Thyroid gland (tissue), 4 donors: ENCODE measurements at regions not wholly inside any gene's neighbourhood (a gene's known extent, or its start where the extent isn't known, plus 50 kb on each side); places are given as distances from the start of the nearest gene placed in this dataset.
"Not testable (repeated sequence)": the region's sequence is repeated elsewhere in the genome, so short reads cannot be mapped to it uniquely, and the experiment has no call there.

ENCODE experiments used
- DNase-seq, 2 donors: peaks; one replicate each; pipeline ENCODE4 v3.0.0-alpha.2; 2019
- H3K27ac ChIP-seq, 3 donors: fragments of 200-600 bp; sonication (generic); 1 replicate in 2 of 3; 2 replicates in 1 of 3; pipeline ENCODE4 v1.5.1; 2016 to 2019; ENCODE audit warnings: mild to moderate bottlenecking in 1 of 3, moderate library complexity in 1 of 3
- H3K27me3 ChIP-seq: fragments of 200-600 bp; sonication (generic); one replicate; pipeline ENCODE4 v1.5.1; 2019
- H3K36me3 ChIP-seq, 2 donors: fragments of 200-600 bp; sonication (generic); one replicate each; pipeline ENCODE4 v1.5.1; 2016 to 2019
- H3K4me1 ChIP-seq, 2 donors: fragments of 200-600 bp; sonication (generic); one replicate each; pipeline ENCODE4 v1.5.1; 2017 to 2019
- H3K4me3 ChIP-seq, 3 donors: fragments of 200-600 bp; sonication (generic); replicated peaks in 1 of 3; 1 replicate in 2 of 3; 2 replicates in 1 of 3; pipeline ENCODE4 v1.5.1; 2016; ENCODE audit warnings: mild to moderate bottlenecking in 1 of 3
- H3K9me3 ChIP-seq: fragments of 200-600 bp; sonication (generic); one replicate; pipeline ENCODE4 v1.5.1; 2017
- POLR2A ChIP-seq, 2 donors: fragments of 450-650 bp; IDR thresholded peaks; one replicate each; pipeline ENCODE4 v1.6.1; 2017; ENCODE audit warnings: antibody characterized with exemption in 2 of 2, mild to moderate bottlenecking in 2 of 2, moderate library complexity in 1 of 2
- WGBS, 2 donors: methylation state at CpG; one replicate each; pipeline ENCODE4 v1.1.5; 2017; 5-methylcytosine and 5-hydroxymethylcytosine counted together
- intact Hi-C: fragments of 100-400 bp; cut with DNase I; formaldehyde crosslinking; loops from one replicate; pipeline ENCODE4 v1.15.1; 2023
- TF ChIP-seq, protein P1 (sequence below), 6 experiments: fragments of 200-600 bp in 3 of 6; fragments of 450-650 bp in 3 of 6; sonication (generic) in 3 of 6; IDR thresholded peaks; one replicate each; pipeline ENCODE4 v1.5.1; 2016 to 2019; ENCODE audit warnings: antibody characterized with exemption in 6 of 6, mild to moderate bottlenecking in 2 of 6, inconsistent platforms in 1 of 6, moderate library complexity in 1 of 6

DNA sequence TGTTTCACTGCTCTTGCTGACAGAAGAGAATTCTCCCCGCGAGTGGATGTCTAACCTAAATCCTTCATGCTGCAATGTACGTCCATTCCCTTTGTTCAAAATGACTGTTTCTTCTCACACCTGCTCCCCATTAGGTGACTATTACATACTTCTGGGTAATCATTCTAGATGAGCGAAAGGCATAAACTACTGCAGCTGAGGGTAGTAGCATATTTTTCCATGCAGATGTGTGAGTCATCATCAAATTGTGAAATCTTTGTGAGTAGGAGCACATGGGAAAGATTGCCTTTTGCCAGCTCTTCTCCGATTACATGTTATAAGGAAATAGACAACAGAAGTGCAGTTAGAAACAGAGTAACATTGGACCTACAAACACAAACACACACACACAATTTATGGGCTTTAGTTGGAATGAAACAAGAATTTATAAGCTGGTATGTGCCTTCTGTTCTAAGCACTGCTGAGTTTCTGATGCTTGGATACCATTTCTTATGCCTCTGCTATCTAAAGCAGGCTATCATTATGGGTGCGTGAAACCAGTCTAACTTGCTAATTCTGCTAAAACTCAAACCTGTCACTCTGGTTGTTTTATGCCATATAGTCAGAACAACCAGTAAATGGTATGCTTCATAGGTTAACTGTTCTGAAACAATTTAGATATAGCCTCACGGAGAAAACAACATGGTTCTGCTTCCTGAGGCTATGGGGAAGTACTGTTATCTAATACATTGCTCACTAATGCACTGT, 346.9 kb upstream of the PSMD7 start:
- intact Hi-C loops = no loop called here
- Histone ChIP-seq H3K4me1 (no peaks in the 10 kb centered on the region), H3K27ac (no peak overlapping the region), H3K27me3 (no peaks in the 10 kb centered on the region), H3K4me3 (no peak overlapping the region), H3K36me3 (no peaks in the 10 kb centered on the region), H3K9me3 (no peaks in the 10 kb centered on the region)
- no peak for TF ChIP-seq POLR2A (IDR thresholded peaks at IDR 0.05)
- TF ChIP-seq, protein P1, sequence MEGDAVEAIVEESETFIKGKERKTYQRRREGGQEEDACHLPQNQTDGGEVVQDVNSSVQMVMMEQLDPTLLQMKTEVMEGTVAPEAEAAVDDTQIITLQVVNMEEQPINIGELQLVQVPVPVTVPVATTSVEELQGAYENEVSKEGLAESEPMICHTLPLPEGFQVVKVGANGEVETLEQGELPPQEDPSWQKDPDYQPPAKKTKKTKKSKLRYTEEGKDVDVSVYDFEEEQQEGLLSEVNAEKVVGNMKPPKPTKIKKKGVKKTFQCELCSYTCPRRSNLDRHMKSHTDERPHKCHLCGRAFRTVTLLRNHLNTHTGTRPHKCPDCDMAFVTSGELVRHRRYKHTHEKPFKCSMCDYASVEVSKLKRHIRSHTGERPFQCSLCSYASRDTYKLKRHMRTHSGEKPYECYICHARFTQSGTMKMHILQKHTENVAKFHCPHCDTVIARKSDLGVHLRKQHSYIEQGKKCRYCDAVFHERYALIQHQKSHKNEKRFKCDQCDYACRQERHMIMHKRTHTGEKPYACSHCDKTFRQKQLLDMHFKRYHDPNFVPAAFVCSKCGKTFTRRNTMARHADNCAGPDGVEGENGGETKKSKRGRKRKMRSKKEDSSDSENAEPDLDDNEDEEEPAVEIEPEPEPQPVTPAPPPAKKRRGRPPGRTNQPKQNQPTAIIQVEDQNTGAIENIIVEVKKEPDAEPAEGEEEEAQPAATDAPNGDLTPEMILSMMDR (IDR thresholded peaks at IDR 0.05) = no peak
- 82 to 84% methylated on average over 7 of the region's 7 CpGs for WGBS, 2 donors
- no peak for DNase-seq

DNA sequence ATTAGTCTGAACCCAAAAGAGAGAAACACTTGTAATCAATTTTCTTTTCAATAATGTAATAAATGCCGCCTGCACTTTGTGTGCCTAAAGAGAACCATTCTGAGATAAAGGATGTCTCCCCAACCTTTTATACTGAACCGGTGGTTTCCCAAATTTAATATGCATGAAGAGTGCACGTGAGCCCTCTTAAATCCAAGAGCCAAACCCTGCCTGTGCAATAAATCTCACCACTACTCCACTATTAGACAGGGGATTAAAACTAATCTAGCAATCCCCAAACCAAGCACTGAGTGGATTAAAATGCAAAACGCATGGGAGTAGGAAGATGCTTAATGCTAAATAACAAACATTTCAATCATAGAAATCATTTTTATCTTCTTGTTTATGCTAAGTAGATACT, 351.0 kb upstream of the PSMD7 start:
- TF ChIP-seq, protein P1 (IDR thresholded peaks at IDR 0.05) = no peak
- no peak for TF ChIP-seq POLR2A (IDR thresholded peaks at IDR 0.05)
- H3K36me3 ChIP-seq = no peaks in the 10 kb centered on the region

DNA sequence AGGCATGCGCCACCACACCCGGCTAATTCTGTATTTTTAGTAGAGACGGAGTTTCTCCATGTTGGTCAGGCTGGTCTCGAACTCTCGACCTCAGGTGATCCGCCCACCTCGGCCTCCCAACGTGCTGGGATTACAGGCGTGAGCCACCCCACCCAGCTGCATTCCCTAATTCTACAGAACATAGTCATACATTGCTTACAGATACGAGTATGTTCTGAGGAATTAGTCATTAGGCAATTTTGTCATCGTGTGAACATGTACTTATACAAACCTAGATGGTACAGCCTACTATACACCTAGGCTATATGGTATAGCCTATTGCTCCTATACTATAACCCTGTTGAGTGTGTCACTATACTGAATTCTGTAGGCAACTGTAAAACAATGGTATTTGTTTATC, 353.4 kb upstream of the PSMD7 start:
- WGBS, 2 donors = 93 to 96% methylated on average over 11 of the region's 11 CpGs

More for the DNA sequence above, 351.0 kb upstream of the PSMD7 start:
- Histone ChIP-seq H3K27ac (no peak overlapping the region), H3K27me3 (no peaks in the 10 kb centered on the region), H3K4me3 (no peak overlapping the region), H3K9me3 (no peaks in the 10 kb centered on the region), H3K4me1 (no peaks in the 10 kb centered on the region)
- WGBS, 2 donors = 79 to 83% methylated on average over 4 of the region's 4 CpGs
- DNase-seq = no peak
- intact Hi-C loops = no loop called here

DNA sequence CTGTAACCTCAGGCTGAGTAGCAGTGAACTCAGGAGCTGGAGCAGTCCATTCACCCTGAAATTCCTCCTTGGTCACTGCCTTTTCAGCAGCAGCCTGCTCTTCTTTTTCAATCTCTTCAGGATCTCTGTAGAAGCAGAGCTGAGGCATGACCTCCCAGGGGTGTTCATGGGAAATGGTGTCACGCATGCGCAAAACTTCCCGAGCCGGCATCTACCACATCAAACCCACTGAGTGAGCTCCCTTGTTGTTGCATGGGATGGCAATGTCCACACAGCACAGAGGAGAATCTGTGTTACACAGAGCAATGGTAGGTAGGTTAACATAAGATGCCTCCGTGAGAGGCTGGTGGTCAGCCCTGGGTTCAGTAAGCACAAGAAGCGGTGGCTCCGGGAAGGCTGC, 355.8 kb upstream of the PSMD7 start:
- H3K27me3 ChIP-seq, H3K4me1 ChIP-seq, H3K27ac ChIP-seq, H3K9me3 ChIP-seq, DNase-seq, H3K36me3 ChIP-seq, intact Hi-C loops, H3K4me3 ChIP-seq: not testable (repeated sequence)
- WGBS, 2 donors = 95 to 97% methylated on average over 5 to 7 of the region's 7 CpGs

More for the DNA sequence above, 353.4 kb upstream of the PSMD7 start:
- H3K4me3 ChIP-seq, intact Hi-C loops, H3K36me3 ChIP-seq, H3K27me3 ChIP-seq, H3K27ac ChIP-seq, H3K9me3 ChIP-seq, H3K4me1 ChIP-seq, DNase-seq: not testable (repeated sequence)

- no peak for DNase-seq
- Histone ChIP-seq H3K27ac (no peak overlapping the region), H3K36me3 (no peaks in the 10 kb centered on the region), H3K9me3 (no peaks in the 10 kb centered on the region), H3K27me3 (no peaks in the 10 kb centered on the region), H3K4me1 (no peaks in the 10 kb centered on the region), H3K4me3 (no peak overlapping the region)
- TF ChIP-seq, protein P1 (IDR thresholded peaks at IDR 0.05) = no peak
- TF ChIP-seq POLR2A (IDR thresholded peaks at IDR 0.05) = no peak
- 94 to 97% methylated on average over 3 of the region's 3 CpGs for WGBS, 2 donors
- intact Hi-C loops = no loop called here
Measured at GRCh38 chr16:73923951-73924350, 372.7 kb upstream of the PSMD7 start.

DNA sequence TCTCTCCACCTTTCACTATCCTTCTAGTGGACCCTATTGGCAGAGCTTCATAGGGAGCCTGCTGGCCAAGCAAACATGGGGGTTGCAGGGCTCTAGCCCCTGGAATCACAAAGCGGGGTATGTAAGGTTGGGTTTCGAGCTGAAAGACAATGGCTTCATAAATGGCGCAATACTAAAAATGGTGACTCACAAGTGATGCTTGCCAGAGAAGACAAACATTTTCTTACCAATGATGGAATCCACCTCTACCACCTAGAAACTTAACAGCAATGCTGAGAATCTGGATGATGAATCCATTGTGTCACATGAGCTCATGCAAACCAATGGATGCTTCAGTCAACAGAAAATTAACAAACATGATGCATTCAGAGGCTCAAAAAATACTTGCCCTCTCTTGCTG, 375.3 kb upstream of the PSMD7 start:
- H3K4me1 ChIP-seq = no peaks in the 10 kb centered on the region
- no peak overlapping the region for H3K27ac ChIP-seq
- H3K4me3 ChIP-seq = no peak overlapping the region
- no peak for DNase-seq
- no peaks in the 10 kb centered on the region for H3K9me3 ChIP-seq
- intact Hi-C loops = no loop called here
- no peak for TF ChIP-seq POLR2A (IDR thresholded peaks at IDR 0.05)
- TF ChIP-seq, protein P1 (IDR thresholded peaks at IDR 0.05) = no peak
- H3K27me3 ChIP-seq = no peaks in the 10 kb centered on the region
- WGBS, 2 donors = 94 to 97% methylated on average over 3 of the region's 3 CpGs
- H3K36me3 ChIP-seq = no peaks in the 10 kb centered on the region
